ENCODE measurements at regions not wholly inside any gene's neighbourhood (a gene's known extent, or its start where the extent isn't known, plus 50 kb on each side); places are given as distances from the start of the nearest gene placed in this dataset.

DNA sequence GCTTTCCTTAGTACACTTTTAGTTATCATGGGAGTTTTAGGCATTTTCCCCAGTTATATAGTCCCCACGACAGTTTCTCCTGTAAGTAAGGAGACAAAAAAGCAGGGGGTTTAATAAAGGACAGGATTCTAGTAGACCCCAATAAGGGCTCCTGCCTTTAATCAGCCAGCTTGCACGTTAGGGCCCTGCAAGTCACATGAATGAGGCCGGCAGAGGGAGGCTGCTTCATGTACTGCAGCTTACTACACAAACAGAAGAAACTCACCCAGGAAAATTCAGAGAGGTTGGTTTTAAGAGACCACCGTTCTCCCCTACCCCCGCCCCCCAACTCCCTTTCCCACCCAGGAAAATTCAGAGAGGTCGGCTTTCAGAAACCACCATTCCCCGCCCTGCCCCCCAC, 229.7 kb upstream of the MOCS1 start:
- no peaks in the 10 kb centered on the region for H3K27me3 ChIP-seq
- intact Hi-C loops (cut with DNase I): no loop called here
- H3K4me3 ChIP-seq: no peak overlapping the region
- TF ChIP-seq, protein P1, sequence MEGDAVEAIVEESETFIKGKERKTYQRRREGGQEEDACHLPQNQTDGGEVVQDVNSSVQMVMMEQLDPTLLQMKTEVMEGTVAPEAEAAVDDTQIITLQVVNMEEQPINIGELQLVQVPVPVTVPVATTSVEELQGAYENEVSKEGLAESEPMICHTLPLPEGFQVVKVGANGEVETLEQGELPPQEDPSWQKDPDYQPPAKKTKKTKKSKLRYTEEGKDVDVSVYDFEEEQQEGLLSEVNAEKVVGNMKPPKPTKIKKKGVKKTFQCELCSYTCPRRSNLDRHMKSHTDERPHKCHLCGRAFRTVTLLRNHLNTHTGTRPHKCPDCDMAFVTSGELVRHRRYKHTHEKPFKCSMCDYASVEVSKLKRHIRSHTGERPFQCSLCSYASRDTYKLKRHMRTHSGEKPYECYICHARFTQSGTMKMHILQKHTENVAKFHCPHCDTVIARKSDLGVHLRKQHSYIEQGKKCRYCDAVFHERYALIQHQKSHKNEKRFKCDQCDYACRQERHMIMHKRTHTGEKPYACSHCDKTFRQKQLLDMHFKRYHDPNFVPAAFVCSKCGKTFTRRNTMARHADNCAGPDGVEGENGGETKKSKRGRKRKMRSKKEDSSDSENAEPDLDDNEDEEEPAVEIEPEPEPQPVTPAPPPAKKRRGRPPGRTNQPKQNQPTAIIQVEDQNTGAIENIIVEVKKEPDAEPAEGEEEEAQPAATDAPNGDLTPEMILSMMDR (IDR thresholded peaks at IDR 0.05): no peak
- TF ChIP-seq POLR2A (IDR thresholded peaks at IDR 0.05) (no peak), POLR2AphosphoS5 (IDR thresholded peaks at IDR 0.05; ENCODE audit: insufficient read depth in 1 of 2, low read depth in 1 of 2) (no peak)
- H3K4me1 ChIP-seq: no peaks in the 10 kb centered on the region
- H3K36me3 ChIP-seq: no peaks in the 10 kb centered on the region
- DNase-seq (ENCODE audit: extremely low spot score in 2 of 2): no peak
- no peak overlapping the region for H3K27ac ChIP-seq
- no peaks in the 10 kb centered on the region for H3K9me3 ChIP-seq

DNA sequence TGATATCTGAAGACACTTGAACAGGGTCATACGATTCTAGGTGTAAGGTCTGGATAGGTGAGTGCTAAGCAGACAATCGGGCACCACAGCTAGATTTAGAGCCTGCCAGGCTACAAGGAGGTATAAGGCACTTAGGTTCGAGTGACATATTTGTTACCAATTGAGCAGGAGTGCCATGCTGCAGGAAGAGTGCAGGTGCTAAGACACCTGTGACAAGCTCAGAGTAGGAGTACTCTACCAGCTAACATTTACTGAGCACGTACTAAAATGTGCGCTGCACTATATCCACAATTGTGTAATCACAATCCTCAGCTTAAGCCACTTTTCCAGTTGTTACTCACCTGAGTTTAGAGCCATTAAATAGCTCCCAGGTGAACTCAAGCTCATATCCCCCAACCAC, 227.8 kb upstream of the MOCS1 start:
- intact Hi-C loops (cut with DNase I): no loop called here
- Histone ChIP-seq H3K9me3 (no peaks in the 10 kb centered on the region), H3K36me3 (no peaks in the 10 kb centered on the region), H3K27ac (no peak overlapping the region), H3K4me3 (no peak overlapping the region), H3K27me3 (no peaks in the 10 kb centered on the region), H3K4me1 (no peaks in the 10 kb centered on the region)
- TF ChIP-seq, protein P1 (IDR thresholded peaks at IDR 0.05): no peak
- TF ChIP-seq POLR2AphosphoS5 (IDR thresholded peaks at IDR 0.05; ENCODE audit: insufficient read depth in 1 of 2, low read depth in 1 of 2): no peak
- no peak for TF ChIP-seq POLR2A (IDR thresholded peaks at IDR 0.05)
- no peak for DNase-seq (ENCODE audit: extremely low spot score in 2 of 2)

DNA sequence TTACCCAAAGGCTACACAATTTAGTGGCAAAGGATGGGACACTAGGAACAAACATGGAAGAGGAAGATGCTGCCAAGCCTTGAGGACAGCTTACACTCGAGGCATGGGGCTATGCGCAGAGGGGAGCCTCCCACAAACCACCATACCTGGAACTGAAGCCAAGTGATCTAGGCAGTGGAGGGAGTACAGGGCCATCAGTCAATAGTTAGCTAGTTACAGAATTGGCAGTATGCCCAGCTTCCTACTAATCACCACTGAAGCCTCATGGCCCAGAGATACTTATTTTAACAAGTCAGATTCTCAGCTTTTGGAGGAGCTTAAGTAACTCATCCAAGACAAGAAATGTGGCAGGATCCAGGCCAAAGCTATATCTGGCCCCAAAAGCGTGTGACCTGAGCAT, 226.6 kb upstream of the MOCS1 start:
- TF ChIP-seq POLR2AphosphoS5 (IDR thresholded peaks at IDR 0.05; ENCODE audit: insufficient read depth in 1 of 2, low read depth in 1 of 2): no peak
- TF ChIP-seq POLR2A (IDR thresholded peaks at IDR 0.05): no peak
- TF ChIP-seq, protein P1 (IDR thresholded peaks at IDR 0.05): no peak
- intact Hi-C loops (cut with DNase I): no loop called here
- H3K4me3 ChIP-seq: no peak overlapping the region
- no peak overlapping the region for H3K27ac ChIP-seq
- no peaks in the 10 kb centered on the region for H3K4me1 ChIP-seq
- H3K36me3 ChIP-seq: no peaks in the 10 kb centered on the region
- no peaks in the 10 kb centered on the region for H3K27me3 ChIP-seq
- no peak for DNase-seq (ENCODE audit: extremely low spot score in 2 of 2)
- no peaks in the 10 kb centered on the region for H3K9me3 ChIP-seq

DNA sequence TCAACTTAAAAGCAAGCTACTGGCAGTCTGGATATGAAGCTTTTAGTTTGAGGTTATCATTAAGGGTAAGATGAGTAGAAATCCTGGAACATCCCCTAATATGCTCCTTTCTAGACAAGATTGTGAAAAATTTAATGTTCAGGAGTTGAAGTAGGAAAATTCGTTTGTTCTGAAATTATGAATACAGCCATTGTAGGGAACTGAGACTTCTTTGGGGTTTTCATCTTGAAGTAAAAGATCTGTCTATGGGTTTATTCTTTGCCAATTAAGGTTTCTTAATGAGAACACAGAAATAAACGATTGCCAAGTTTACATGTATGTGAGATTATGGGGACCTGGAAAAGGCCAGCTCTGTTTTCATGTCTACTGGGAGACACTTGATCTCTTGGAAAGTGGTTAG, 225.6 kb upstream of the MOCS1 start:
- Histone ChIP-seq H3K27me3 (no peaks in the 10 kb centered on the region), H3K36me3 (no peaks in the 10 kb centered on the region), H3K4me1 (no peaks in the 10 kb centered on the region), H3K9me3 (no peaks in the 10 kb centered on the region), H3K27ac (no peak overlapping the region), H3K4me3 (no peak overlapping the region)
- intact Hi-C loops (cut with DNase I): no loop called here
- no peak for DNase-seq (ENCODE audit: extremely low spot score in 2 of 2)
- TF ChIP-seq POLR2AphosphoS5 (IDR thresholded peaks at IDR 0.05; ENCODE audit: insufficient read depth in 1 of 2, low read depth in 1 of 2): no peak
- no peak for TF ChIP-seq POLR2A (IDR thresholded peaks at IDR 0.05)
- TF ChIP-seq, protein P1 (IDR thresholded peaks at IDR 0.05): no peak

DNA sequence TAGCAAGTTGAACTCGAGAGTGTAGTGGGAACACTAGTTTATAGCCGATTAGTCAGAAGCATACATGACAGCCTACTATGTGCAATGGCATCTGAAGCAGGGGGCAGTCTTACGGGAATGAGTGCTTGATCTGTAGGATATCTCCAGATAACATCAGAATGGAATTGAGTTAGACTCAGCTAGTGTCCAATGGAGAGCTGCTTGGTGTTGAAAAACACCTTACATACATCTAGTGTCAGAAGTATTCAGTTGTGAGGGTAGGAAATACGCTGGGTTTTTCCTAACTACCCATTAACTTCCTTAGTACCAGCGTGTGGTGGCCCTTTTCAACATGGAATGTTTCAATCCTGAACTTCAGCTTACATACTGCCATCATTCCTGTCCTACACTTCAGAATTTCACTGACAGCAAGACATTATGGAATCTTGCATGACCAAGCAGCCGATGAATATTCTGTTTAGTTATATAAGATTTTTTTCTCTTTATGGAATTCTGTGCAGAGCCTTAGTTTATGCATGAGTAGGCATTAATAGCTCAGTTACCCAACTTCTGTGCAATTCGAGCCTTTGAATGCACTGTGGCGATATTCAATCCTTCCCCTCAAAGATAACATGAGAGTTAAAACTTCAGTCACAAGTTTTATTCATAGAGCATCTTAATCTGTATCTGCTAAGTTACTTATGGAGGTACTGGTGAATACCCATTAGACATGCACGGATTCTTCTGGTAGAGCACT, 218.6 kb upstream of the MOCS1 start:
- Histone ChIP-seq H3K9me3 (no peaks in the 10 kb centered on the region), H3K4me3 (no peak overlapping the region), H3K27ac (no peak overlapping the region), H3K27me3 (no peaks in the 10 kb centered on the region), H3K4me1 (no peaks in the 10 kb centered on the region), H3K36me3 (no peaks in the 10 kb centered on the region)
- intact Hi-C loops (cut with DNase I): no loop called here
- no peak for DNase-seq (ENCODE audit: extremely low spot score in 2 of 2)
- TF ChIP-seq, protein P1 (IDR thresholded peaks at IDR 0.05): no peak
- TF ChIP-seq POLR2A (IDR thresholded peaks at IDR 0.05) (no peak), POLR2AphosphoS5 (IDR thresholded peaks at IDR 0.05; ENCODE audit: insufficient read depth in 1 of 2, low read depth in 1 of 2) (no peak)
